ENCODE measurements at regions not wholly inside any gene's neighbourhood (a gene's known extent, or its start where the extent isn't known, plus 50 kb on each side); places are given as distances from the start of the nearest gene placed in this dataset.

DNA sequence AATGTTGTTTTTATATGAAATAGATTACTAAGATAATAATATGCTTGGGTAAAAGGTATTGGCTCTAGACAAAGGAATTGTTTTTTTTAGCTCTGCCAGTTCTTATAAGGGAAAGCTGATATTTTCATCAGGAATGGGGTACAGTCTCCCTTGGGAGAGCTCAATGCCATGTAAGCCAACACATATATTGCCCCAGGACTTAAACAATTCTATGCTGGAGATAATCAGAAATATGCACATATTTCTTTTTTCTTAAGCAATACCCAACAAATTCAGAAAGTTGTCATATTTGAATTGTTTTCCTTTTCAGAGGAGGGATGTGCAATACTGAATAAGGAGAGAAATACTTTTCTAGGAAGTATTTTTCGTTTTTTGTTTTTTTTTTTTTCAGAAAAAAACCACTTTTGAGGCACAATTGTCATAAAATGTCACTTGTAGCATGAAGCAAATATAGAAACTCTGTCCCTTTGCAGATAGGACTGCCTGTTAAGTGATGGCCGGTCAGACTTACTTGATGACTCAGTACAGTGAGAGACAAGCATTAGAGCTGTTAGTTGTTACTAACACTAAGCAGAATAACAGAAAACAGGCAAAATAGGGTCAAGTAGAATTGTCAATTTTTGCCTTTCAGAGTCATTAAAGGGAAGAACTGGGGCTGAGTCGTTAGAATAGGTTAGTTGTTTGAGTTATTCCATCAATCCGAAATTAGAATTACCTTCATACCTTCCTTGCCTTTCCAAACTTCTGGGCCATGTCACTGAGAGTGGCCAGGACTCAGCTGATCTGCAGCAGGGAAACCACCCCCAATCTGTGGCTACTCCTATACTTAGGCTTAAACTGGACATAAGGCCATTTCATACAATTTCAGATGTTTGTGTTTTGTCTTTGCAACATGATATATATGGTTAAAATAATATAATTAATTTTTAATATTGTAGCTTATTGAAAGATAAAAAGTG, 168.1 kb downstream of the SLC38A4 start:
- TF ChIP-seq, protein P1, sequence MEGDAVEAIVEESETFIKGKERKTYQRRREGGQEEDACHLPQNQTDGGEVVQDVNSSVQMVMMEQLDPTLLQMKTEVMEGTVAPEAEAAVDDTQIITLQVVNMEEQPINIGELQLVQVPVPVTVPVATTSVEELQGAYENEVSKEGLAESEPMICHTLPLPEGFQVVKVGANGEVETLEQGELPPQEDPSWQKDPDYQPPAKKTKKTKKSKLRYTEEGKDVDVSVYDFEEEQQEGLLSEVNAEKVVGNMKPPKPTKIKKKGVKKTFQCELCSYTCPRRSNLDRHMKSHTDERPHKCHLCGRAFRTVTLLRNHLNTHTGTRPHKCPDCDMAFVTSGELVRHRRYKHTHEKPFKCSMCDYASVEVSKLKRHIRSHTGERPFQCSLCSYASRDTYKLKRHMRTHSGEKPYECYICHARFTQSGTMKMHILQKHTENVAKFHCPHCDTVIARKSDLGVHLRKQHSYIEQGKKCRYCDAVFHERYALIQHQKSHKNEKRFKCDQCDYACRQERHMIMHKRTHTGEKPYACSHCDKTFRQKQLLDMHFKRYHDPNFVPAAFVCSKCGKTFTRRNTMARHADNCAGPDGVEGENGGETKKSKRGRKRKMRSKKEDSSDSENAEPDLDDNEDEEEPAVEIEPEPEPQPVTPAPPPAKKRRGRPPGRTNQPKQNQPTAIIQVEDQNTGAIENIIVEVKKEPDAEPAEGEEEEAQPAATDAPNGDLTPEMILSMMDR (IDR thresholded peaks at IDR 0.05; ENCODE audit: low read length): no peak
- no peak for TF ChIP-seq EZH2 (IDR thresholded peaks at IDR 0.05; ENCODE audit: borderline replicate concordance, low read length)
